ENCODE measurements at regions not wholly inside any gene's neighbourhood (a gene's known extent, or its start where the extent isn't known, plus 50 kb on each side); places are given as distances from the start of the nearest gene placed in this dataset.
"Not testable (repeated sequence)": the region's sequence is repeated elsewhere in the genome, so short reads cannot be mapped to it uniquely, and the experiment has no call there.

- Histone ChIP-seq H3K27ac (no peak overlapping the region), H3K36me3 (ENCODE audit: low read depth, missing control alignments) (no peaks in the 10 kb centered on the region), H3K9me3 (no peaks in the 10 kb centered on the region), H3K27me3 (no peaks in the 10 kb centered on the region), H3K4me3 (no peak overlapping the region), H3K4me1 (no peaks in the 10 kb centered on the region)
- intact Hi-C loops (cut with DNase I; ENCODE audit: low total_unique reads) = no loop called here
- no peak for DNase-seq
- no peak for TF ChIP-seq CTCF (IDR thresholded peaks at IDR 0.05)
- no peak for TF ChIP-seq POLR2A (IDR thresholded peaks at IDR 0.05)
These were observed 82.3 kb downstream of the MAGEE1 start for GRCh38 chrX:76509775-76510174.

GRCh38 chrX:76517544-76517943, 90.0 kb downstream of the MAGEE1 start:
- no peaks in the 10 kb centered on the region for H3K9me3 ChIP-seq
- H3K27ac ChIP-seq = no peak overlapping the region
- 46 to 60% methylated on average over 4 of the region's 4 CpGs for WGBS, 2 donors
- no peaks in the 10 kb centered on the region for H3K4me1 ChIP-seq
- intact Hi-C loops (cut with DNase I; ENCODE audit: low total_unique reads) = no loop called here
- no peak for DNase-seq
- no peaks in the 10 kb centered on the region for H3K27me3 ChIP-seq
- no peaks in the 10 kb centered on the region for H3K36me3 ChIP-seq (ENCODE audit: low read depth, missing control alignments)
- H3K4me3 ChIP-seq = no peak overlapping the region
- TF ChIP-seq CTCF (IDR thresholded peaks at IDR 0.05) = no peak
- TF ChIP-seq POLR2A (IDR thresholded peaks at IDR 0.05) = no peak

- WGBS, 2 donors = 76 to 82% methylated on average over 3 to 17 of the region's 23 CpGs
- H3K27ac ChIP-seq = no peak overlapping the region
- TF ChIP-seq CTCF (IDR thresholded peaks at IDR 0.05) = no peak
- TF ChIP-seq POLR2A (IDR thresholded peaks at IDR 0.05) = no peak
- DNase-seq = no peak
- H3K9me3 ChIP-seq = no peaks in the 10 kb centered on the region
- H3K4me3 ChIP-seq = no peak overlapping the region
- intact Hi-C loops (cut with DNase I; ENCODE audit: low total_unique reads) = no loop called here
- H3K4me1 ChIP-seq = no peaks in the 10 kb centered on the region
- no peaks in the 10 kb centered on the region for H3K27me3 ChIP-seq
- no peaks in the 10 kb centered on the region for H3K36me3 ChIP-seq (ENCODE audit: low read depth, missing control alignments)
These were observed 93.0 kb downstream of the MAGEE1 start for GRCh38 chrX:76520273-76521054.

GRCh38 chrX:76535675-76536074, 108.2 kb downstream of the MAGEE1 start:
- H3K4me1 ChIP-seq; H3K4me3 ChIP-seq; H3K36me3 ChIP-seq (ENCODE audit: low read depth, missing control alignments); H3K27ac ChIP-seq; H3K27me3 ChIP-seq; DNase-seq; H3K9me3 ChIP-seq; intact Hi-C loops (cut with DNase I; ENCODE audit: low total_unique reads): not testable (repeated sequence)
- 83 to 100% methylated on average over 1 to 2 of the region's 2 CpGs for WGBS, 2 donors

GRCh38 chrX:76538860-76539259, 111.3 kb downstream of the MAGEE1 start:
- TF ChIP-seq POLR2A (IDR thresholded peaks at IDR 0.05) (no peak), CTCF (IDR thresholded peaks at IDR 0.05) (no peak)
- intact Hi-C loops (cut with DNase I; ENCODE audit: low total_unique reads) = no loop called here
- H3K9me3 ChIP-seq = no peaks in the 10 kb centered on the region
- DNase-seq = no peak
- H3K4me1 ChIP-seq = no peaks in the 10 kb centered on the region
- no peak overlapping the region for H3K4me3 ChIP-seq
- WGBS, 2 donors = 11% methylated on average over 2 of the region's 2 CpGs; no CpG with 5 or more reads in 1 of the 2 donors
- no peak overlapping the region for H3K27ac ChIP-seq
- H3K36me3 ChIP-seq (ENCODE audit: low read depth, missing control alignments) = no peaks in the 10 kb centered on the region
- H3K27me3 ChIP-seq = no peaks in the 10 kb centered on the region

GRCh38 chrX:76543381-76543780, 115.9 kb downstream of the MAGEE1 start:
- intact Hi-C loops (cut with DNase I; ENCODE audit: low total_unique reads); H3K4me1 ChIP-seq; H3K27ac ChIP-seq; H3K36me3 ChIP-seq (ENCODE audit: low read depth, missing control alignments); H3K4me3 ChIP-seq; DNase-seq; H3K27me3 ChIP-seq; H3K9me3 ChIP-seq: not testable (repeated sequence)

Measured in testis (tissue), 2 donors.